ENCODE measurements at regions not wholly inside any gene's neighbourhood (a gene's known extent, or its start where the extent isn't known, plus 50 kb on each side); places are given as distances from the start of the nearest gene placed in this dataset.
"Not testable (repeated sequence)": the region's sequence is repeated elsewhere in the genome, so short reads cannot be mapped to it uniquely, and the experiment has no call there.

- DNase-seq (ENCODE audit: extremely low read depth in 1 of 2, low read depth in 1 of 2): no peak
These were observed 1122.2 kb upstream of the CELF2 start for GRCh38 chr10:9895453-9895852.

GRCh38 chr10:9895981-9896380, 1121.7 kb upstream of the CELF2 start:
- no peak for DNase-seq (ENCODE audit: extremely low read depth in 1 of 2, low read depth in 1 of 2)

GRCh38 chr10:9898633-9899395, 1118.9 kb upstream of the CELF2 start:
- DNase-seq (ENCODE audit: extremely low read depth in 1 of 2, low read depth in 1 of 2): no peak

- no peak for DNase-seq (ENCODE audit: extremely low read depth in 1 of 2, low read depth in 1 of 2)
These were observed 1116.9 kb upstream of the CELF2 start for GRCh38 chr10:9900751-9901150.

- DNase-seq (ENCODE audit: extremely low read depth in 1 of 2, low read depth in 1 of 2): no peak
These were observed 1115.7 kb upstream of the CELF2 start for GRCh38 chr10:9901971-9902370.

GRCh38 chr10:9910446-9910845, 1107.2 kb upstream of the CELF2 start:
- no peak for DNase-seq (ENCODE audit: extremely low read depth in 1 of 2, low read depth in 1 of 2)

- no peak for DNase-seq (ENCODE audit: extremely low read depth in 1 of 2, low read depth in 1 of 2)
These were observed 1106.2 kb upstream of the CELF2 start for GRCh38 chr10:9911488-9911887.

GRCh38 chr10:9913876-9914514, 1103.7 kb upstream of the CELF2 start:
- no peak for DNase-seq (ENCODE audit: extremely low read depth in 1 of 2, low read depth in 1 of 2)

GRCh38 chr10:9921544-9921943, 1096.1 kb upstream of the CELF2 start:
- no peak for DNase-seq (ENCODE audit: extremely low read depth in 1 of 2, low read depth in 1 of 2)

- no peak for DNase-seq (ENCODE audit: extremely low read depth in 1 of 2, low read depth in 1 of 2)
These were observed 1095.4 kb upstream of the CELF2 start for GRCh38 chr10:9922126-9922870.

GRCh38 chr10:9926003-9926402, 1091.7 kb upstream of the CELF2 start:
- DNase-seq (ENCODE audit: extremely low read depth in 1 of 2, low read depth in 1 of 2): no peak

- no peak for DNase-seq (ENCODE audit: extremely low read depth in 1 of 2, low read depth in 1 of 2)
These were observed 1090.8 kb upstream of the CELF2 start for GRCh38 chr10:9926881-9927280.

GRCh38 chr10:9939716-9940115, 1078.0 kb upstream of the CELF2 start:
- DNase-seq (ENCODE audit: extremely low read depth in 1 of 2, low read depth in 1 of 2): no peak

- DNase-seq (ENCODE audit: extremely low read depth in 1 of 2, low read depth in 1 of 2): no peak
These were observed 1073.0 kb upstream of the CELF2 start for GRCh38 chr10:9944690-9945089.

GRCh38 chr10:9950070-9950469, 1067.6 kb upstream of the CELF2 start:
- no peak for DNase-seq (ENCODE audit: extremely low read depth in 1 of 2, low read depth in 1 of 2)

GRCh38 chr10:9951481-9952257, 1066.0 kb upstream of the CELF2 start:
- DNase-seq (ENCODE audit: extremely low read depth in 1 of 2, low read depth in 1 of 2): no peak

- no peak for DNase-seq (ENCODE audit: extremely low read depth in 1 of 2, low read depth in 1 of 2)
These were observed 1060.3 kb upstream of the CELF2 start for GRCh38 chr10:9957351-9957750.

GRCh38 chr10:9957876-9958275, 1059.8 kb upstream of the CELF2 start:
- not testable (repeated sequence) for DNase-seq (ENCODE audit: extremely low read depth in 1 of 2, low read depth in 1 of 2)

- no peak for DNase-seq (ENCODE audit: extremely low read depth in 1 of 2, low read depth in 1 of 2)
These were observed 1052.3 kb upstream of the CELF2 start for GRCh38 chr10:9965341-9965740.

- no peak for DNase-seq (ENCODE audit: extremely low read depth in 1 of 2, low read depth in 1 of 2)
These were observed 1030.9 kb upstream of the CELF2 start for GRCh38 chr10:9986786-9987185.

GRCh38 chr10:9987197-9987596, 1030.5 kb upstream of the CELF2 start:
- DNase-seq (ENCODE audit: extremely low read depth in 1 of 2, low read depth in 1 of 2): no peak
